PC-3 (cell line): ENCODE measurements at regions not wholly inside any gene's neighbourhood (a gene's known extent, or its start where the extent isn't known, plus 50 kb on each side); places are given as distances from the start of the nearest gene placed in this dataset.

Experiments
- ATAC-seq: fragments of 200-7000 bp; cut with Tn5 transposase; 2 replicates; pipeline ENCODE4 v1.9.1; 2020; ENCODE audit warnings: mild to moderate bottlenecking, moderate library complexity
- BruUV-seq: library from RNA; stranded (reverse); fragments of 400-500 nt; replicated peaks from 2 replicates; lab custom pipeline; 2021; lab: Mats Ljungman, UMichigan
- CTCF ChIA-PET: fragments of 300-600 bp; sonication (Branson Sonifier 250); formaldehyde crosslinking; loops from one replicate; lab custom pipeline; 2022; ENCODE audit warnings: antibody characterized with exemption; lab: Charles Lee
- POLR2A ChIA-PET: fragments of 300-600 bp; sonication (Branson Sonifier 250); formaldehyde crosslinking; loops from one replicate; lab custom pipeline; 2022; ENCODE audit warnings: antibody characterized with exemption; ENCODE audit not compliant: unreplicated experiment; lab: Charles Lee
- DNase-seq: peaks from one replicate; pipeline ENCODE4 v3.0.0-alpha.2; 2015
- H2AFZ ChIP-seq: fragments of 300-600 bp; sonication (generic); 2 replicates; pipeline ENCODE4 v1.6.0; 2016; ENCODE audit warnings: antibody characterized with exemption, low read length
- H3F3A ChIP-seq: fragments of 300-600 bp; sonication (generic); one replicate; pipeline ENCODE4 v1.6.0; 2017; ENCODE audit warnings: antibody characterized with exemption, low read length, control low read depth, mild to moderate bottlenecking; ENCODE audit not compliant: unreplicated experiment
- H3K27ac ChIP-seq: fragments of 300-600 bp; sonication (generic); 2 replicates; pipeline ENCODE4 v1.5.1; 2016; ENCODE audit warnings: mild to moderate bottlenecking, low read length
- H3K27me3 ChIP-seq: fragments of 300-600 bp; sonication (generic); 2 replicates; pipeline ENCODE4 v1.6.1; 2016; ENCODE audit warnings: low read length, mixed read lengths
- H3K36me3 ChIP-seq: fragments of 300-600 bp; sonication (generic); 2 replicates; pipeline ENCODE4 v1.6.1; 2016; ENCODE audit warnings: low read depth, mixed run types, low read length, mixed read lengths
- H3K4me1 ChIP-seq: fragments of 300-600 bp; sonication (generic); 2 replicates; pipeline ENCODE4 v1.5.1; 2016; ENCODE audit warnings: low read length; ENCODE audit not compliant: insufficient read depth
- H3K4me2 ChIP-seq: fragments of 300-600 bp; sonication (generic); 2 replicates; pipeline ENCODE4 v1.6.0; 2016; ENCODE audit warnings: low read length
- H3K4me3 ChIP-seq: fragments of 300-600 bp; sonication (generic); 2 replicates; pipeline ENCODE4 v1.5.1; 2016; ENCODE audit warnings: mild to moderate bottlenecking, low read length, mixed read lengths
- H3K79me2 ChIP-seq: fragments of 300-600 bp; sonication (generic); 2 replicates; pipeline ENCODE4 v1.6.1; 2017; ENCODE audit warnings: low read length, mixed read lengths
- H3K9ac ChIP-seq: fragments of 300-600 bp; sonication (generic); 2 replicates; pipeline ENCODE4 v1.6.0; 2016; ENCODE audit warnings: mild to moderate bottlenecking, low read length
- H3K9me2 ChIP-seq: fragments of 300-600 bp; sonication (generic); replicated peaks from 2 replicates; pipeline ENCODE4 v1.6.1; 2016; ENCODE audit warnings: mixed run types, low read length, mixed read lengths
- H3K9me3 ChIP-seq: fragments of 300-600 bp; sonication (generic); 2 replicates; pipeline ENCODE4 v1.6.1; 2016; ENCODE audit warnings: low read length, mixed read lengths
- H4K20me1 ChIP-seq: fragments of 300-600 bp; sonication (generic); 2 replicates; pipeline ENCODE4 v1.6.1; 2016; ENCODE audit warnings: low read length, mixed read lengths
- EZH2 ChIP-seq: fragments of 300-600 bp; sonication (generic); IDR thresholded peaks from one replicate; pipeline ENCODE4 v1.6.1; 2017; ENCODE audit warnings: antibody characterized with exemption, mild to moderate bottlenecking, low read length; ENCODE audit not compliant: unreplicated experiment
- EZH2phosphoT487 ChIP-seq: fragments of 300-600 bp; sonication (generic); IDR thresholded peaks from 2 replicates; pipeline ENCODE4 v1.6.1; 2018; ENCODE audit warnings: mild to moderate bottlenecking, antibody characterized with exemption, low read length, borderline replicate concordance
- intact Hi-C: fragments of 100-400 bp; cut with micrococcal nuclease; formaldehyde crosslinking; loops from 2 replicates; pipeline ENCODE4 v1.9.0; 2023
- TF ChIP-seq, protein P1 (sequence below): fragments of 300-600 bp; sonication (generic); conservative IDR thresholded peaks from 2 replicates; pipeline ENCODE4 v1.5.1; 2017; ENCODE audit warnings: antibody characterized with exemption, low read depth, mild to moderate bottlenecking, low read length

DNA sequence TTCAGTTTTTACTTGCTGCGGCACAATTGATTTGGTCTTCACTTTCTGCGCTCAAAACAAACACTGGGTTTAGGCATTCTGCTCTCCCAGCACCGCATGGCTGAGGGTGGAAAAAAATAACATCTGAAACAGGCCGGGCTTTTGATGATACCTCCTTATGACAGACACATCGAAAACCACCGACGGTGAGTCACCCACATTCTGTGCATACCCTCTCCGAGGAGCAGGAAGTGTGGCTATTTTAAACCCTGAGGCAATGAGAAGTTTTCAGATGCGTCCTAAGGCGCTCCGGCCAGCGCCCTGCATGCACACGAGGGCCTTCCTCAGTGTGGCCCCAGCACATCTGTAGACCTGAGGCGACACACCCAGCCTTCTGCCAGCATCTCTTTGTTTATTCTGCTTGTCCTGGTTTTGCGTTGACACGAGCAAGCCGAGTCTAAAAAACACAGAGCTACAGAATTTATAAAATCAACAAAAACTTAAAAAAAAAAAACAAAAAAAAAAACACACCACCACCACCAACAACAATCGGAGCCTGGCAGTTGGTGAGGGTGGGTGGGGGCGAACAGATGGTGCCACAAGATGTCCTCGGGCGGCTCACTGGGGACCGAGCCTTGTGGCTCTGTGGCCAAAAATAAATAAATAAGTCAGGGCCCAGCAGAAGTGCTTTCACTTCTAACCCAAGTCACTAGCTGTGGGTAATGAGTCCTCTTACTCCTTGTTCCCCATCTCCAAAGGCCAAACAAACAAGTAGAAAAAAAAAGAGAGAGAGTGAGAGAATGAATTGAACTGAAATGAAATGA, 162.6 kb upstream of the IRF2BP2 start:
- peak; percentile 99 for ATAC-seq
- ChIA-PET POLR2A (interaction anchor here (0.6 kb wide), 4 partner anchors 30 to 283 kb away, joined by 3 to 5 read pairs (median 3); no protein-coding TSS in a partner anchor), CTCF (no interaction called here)
- H3K36me3 ChIP-seq, result no peaks in the 10 kb centered on the region
- no peaks in the 10 kb centered on the region for H3K9me2 ChIP-seq
- BruUV-seq, result no TSS peak
- DNase-seq, result peak; percentile 97
- peak overlapping the region; percentile 60 for H2AFZ ChIP-seq
- no peaks in the 10 kb centered on the region for H3K79me2 ChIP-seq
- peak overlapping the region; percentile 67 for H3K4me2 ChIP-seq
- H3F3A ChIP-seq, result no peaks in the 10 kb centered on the region
- H3K27me3 ChIP-seq, result peaks cover 11% of the 10 kb centered on the region; the same call in 1 of the 2 replicates
- no peak for TF ChIP-seq EZH2phosphoT487
- no peak for TF ChIP-seq EZH2
- TF ChIP-seq, protein P1, sequence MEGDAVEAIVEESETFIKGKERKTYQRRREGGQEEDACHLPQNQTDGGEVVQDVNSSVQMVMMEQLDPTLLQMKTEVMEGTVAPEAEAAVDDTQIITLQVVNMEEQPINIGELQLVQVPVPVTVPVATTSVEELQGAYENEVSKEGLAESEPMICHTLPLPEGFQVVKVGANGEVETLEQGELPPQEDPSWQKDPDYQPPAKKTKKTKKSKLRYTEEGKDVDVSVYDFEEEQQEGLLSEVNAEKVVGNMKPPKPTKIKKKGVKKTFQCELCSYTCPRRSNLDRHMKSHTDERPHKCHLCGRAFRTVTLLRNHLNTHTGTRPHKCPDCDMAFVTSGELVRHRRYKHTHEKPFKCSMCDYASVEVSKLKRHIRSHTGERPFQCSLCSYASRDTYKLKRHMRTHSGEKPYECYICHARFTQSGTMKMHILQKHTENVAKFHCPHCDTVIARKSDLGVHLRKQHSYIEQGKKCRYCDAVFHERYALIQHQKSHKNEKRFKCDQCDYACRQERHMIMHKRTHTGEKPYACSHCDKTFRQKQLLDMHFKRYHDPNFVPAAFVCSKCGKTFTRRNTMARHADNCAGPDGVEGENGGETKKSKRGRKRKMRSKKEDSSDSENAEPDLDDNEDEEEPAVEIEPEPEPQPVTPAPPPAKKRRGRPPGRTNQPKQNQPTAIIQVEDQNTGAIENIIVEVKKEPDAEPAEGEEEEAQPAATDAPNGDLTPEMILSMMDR, result no peak
- H4K20me1 ChIP-seq, result no peaks in the 10 kb centered on the region
- peak overlapping the region; percentile 68 for H3K9ac ChIP-seq
- H3K9me3 ChIP-seq, result no peaks in the 10 kb centered on the region
- peak overlapping the region; percentile 93 for H3K27ac ChIP-seq
- intact Hi-C loops, result no loop called here
- peaks cover 15% of the 10 kb centered on the region for H3K4me1 ChIP-seq
- H3K4me3 ChIP-seq, result peak overlapping the region; percentile 31

DNA sequence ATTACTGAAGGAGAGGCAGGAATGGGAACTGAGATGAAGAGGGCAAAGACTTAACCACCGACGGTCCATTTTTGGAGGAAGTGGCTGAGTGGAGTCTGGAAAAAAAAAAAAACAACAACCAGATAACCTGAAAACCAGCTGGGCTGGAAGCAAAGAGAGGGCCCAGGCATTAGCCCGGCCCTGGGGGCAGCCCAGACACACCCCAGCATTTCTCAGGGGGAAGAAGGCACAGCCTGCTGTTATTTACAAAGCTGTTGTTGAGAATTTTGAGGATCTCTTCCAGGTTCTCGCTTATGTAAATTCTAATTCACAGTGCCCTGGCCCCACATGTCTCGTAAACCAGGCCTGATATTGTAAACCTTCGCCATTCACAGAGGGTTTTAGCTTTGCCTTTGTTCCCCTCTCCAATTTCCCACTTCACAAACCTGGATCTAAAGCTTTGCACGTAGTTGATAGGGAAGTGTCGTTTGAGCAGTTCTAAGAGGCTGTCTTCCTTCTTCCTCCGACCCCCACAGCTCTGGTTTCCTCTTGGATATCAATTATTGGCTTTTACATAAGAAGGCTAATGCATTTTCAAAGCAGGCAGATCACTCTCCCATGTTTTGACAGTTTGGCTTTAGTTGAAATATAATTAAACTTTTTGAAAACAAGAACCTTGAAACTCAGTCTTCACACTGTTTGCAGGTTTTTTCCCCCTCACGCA, 161.8 kb upstream of the IRF2BP2 start:
- Histone ChIP-seq H3K9me3 (no peaks in the 10 kb centered on the region), H3K4me1 (peaks cover 15% of the 10 kb centered on the region), H3K9me2 (no peaks in the 10 kb centered on the region), H3F3A (no peaks in the 10 kb centered on the region), H3K4me3 (peak overlapping the region; percentile 31), H3K9ac (peak overlapping the region; percentile 68), H3K36me3 (no peaks in the 10 kb centered on the region), H2AFZ (peak overlapping the region; percentile 60), H3K27ac (peak overlapping the region; percentile 93), H3K4me2 (peak overlapping the region; percentile 67), H3K27me3 (peaks cover 4% of the 10 kb centered on the region; the same call in 1 of the 2 replicates), H4K20me1 (no peaks in the 10 kb centered on the region), H3K79me2 (no peaks in the 10 kb centered on the region)
- TSS peak; percentile 55 for BruUV-seq
- ATAC-seq (peak; percentile 6; the same call in 1 of the 2 replicates), DNase-seq (peak; percentile 12)
- TF ChIP-seq EZH2phosphoT487 (no peak), EZH2 (no peak)
- TF ChIP-seq, protein P1, result no peak
- intact Hi-C loops, result no loop called here
- ChIA-PET CTCF (no interaction called here), POLR2A (interaction anchor here (0.6 to 0.7 kb wide), 4 partner anchors 30 to 735 kb away, joined by 3 to 5 read pairs (median 4); no protein-coding TSS in a partner anchor)
